Naive thymus-derived CD8-positive, alpha-beta T cell (primary cell): ENCODE measurements at regions not wholly inside any gene's neighbourhood (a gene's known extent, or its start where the extent isn't known, plus 50 kb on each side); places are given as distances from the start of the nearest gene placed in this dataset.

Source experiments
- ATAC-seq, 2 donors: fragments of 150-1000 bp; cut with Tn5 transposase in 1 of 2; sonication (Bioruptor Pico), chemical (Tn5 transposase) in 1 of 2; 1 replicate in 1 of 2; 2 replicates in 1 of 2; pipeline ENCODE4 v1.10.0; 2021; ENCODE audit warnings: mild to moderate bottlenecking in 2 of 2, moderate library complexity in 2 of 2
- POLR2A ChIA-PET: fragments of 350-600 bp; sonication (Branson Sonifier 250); formaldehyde crosslinking; loops from one replicate; lab custom pipeline; 2021; ENCODE audit warnings: antibody characterized with exemption; lab: Charles Lee
- DNase-seq, 10 donors: peaks; one replicate each; pipeline versions ENCODE4 v3.0.0 to v3.0.0-alpha.2; 2020 to 2022
- H3K27ac Mint-ChIP-seq, 10 donors: one replicate each; pipeline ENCODE4 v1.8.0; 2020 to 2022; ENCODE audit warnings: mild to moderate bottlenecking in 10 of 10, mixed read lengths in 10 of 10, moderate library complexity in 4 of 10, inconsistent platforms in 1 of 10
- H3K27me3 Mint-ChIP-seq, 5 donors: one replicate each; pipeline ENCODE4 v1.8.0; 2021 to 2022; ENCODE audit warnings: mixed read lengths in 5 of 5
- H3K36me3 Mint-ChIP-seq, 3 donors: one replicate each; pipeline ENCODE4 v1.8.0; 2020 to 2022; ENCODE audit warnings: mixed read lengths in 3 of 3, mild to moderate bottlenecking in 2 of 3, inconsistent platforms in 1 of 3
- H3K4me1 Mint-ChIP-seq, 4 donors: one replicate each; pipeline ENCODE4 v1.8.0; 2021 to 2022; ENCODE audit warnings: mixed read lengths in 4 of 4
- H3K4me3 Mint-ChIP-seq, 10 donors: one replicate each; pipeline ENCODE4 v1.8.0; 2020 to 2022; ENCODE audit warnings: mild to moderate bottlenecking in 10 of 10, mixed read lengths in 10 of 10, moderate library complexity in 6 of 10, inconsistent platforms in 1 of 10
- H3K9me3 Mint-ChIP-seq, 9 donors: one replicate each; pipeline ENCODE4 v1.8.0; 2020 to 2022; ENCODE audit warnings: mixed read lengths in 9 of 9, mild to moderate bottlenecking in 3 of 9, inconsistent platforms in 1 of 9, moderate library complexity in 1 of 9

GRCh38 chr18:67621906-67622305, 105.4 kb upstream of the DSEL start:
- no peak for DNase-seq
- H3K27ac Mint-ChIP-seq, result no peak overlapping the region
- H3K27me3 Mint-ChIP-seq, result peaks cover 0 to 2% (median 0%) of the 10 kb centered on the region in 5 donors
- ATAC-seq, result no peak
- POLR2A ChIA-PET, result no interaction called here
- H3K9me3 Mint-ChIP-seq, result no peaks in the 10 kb centered on the region
- peaks cover 0 to 1% (median 0%) of the 10 kb centered on the region in 3 donors for H3K36me3 Mint-ChIP-seq
- no peaks in the 10 kb centered on the region for H3K4me1 Mint-ChIP-seq
- H3K4me3 Mint-ChIP-seq, result no peak overlapping the region

- Mint-ChIP-seq H3K4me3 (no peak overlapping the region), H3K9me3 (no peaks in the 10 kb centered on the region), H3K4me1 (no peaks in the 10 kb centered on the region), H3K36me3 (peaks cover 0 to 1% (median 0%) of the 10 kb centered on the region in 3 donors), H3K27ac (no peak overlapping the region), H3K27me3 (peaks cover 0 to 2% (median 0%) of the 10 kb centered on the region in 5 donors)
- POLR2A ChIA-PET, result no interaction called here
- ATAC-seq (no peak), DNase-seq (no peak)
Observed at GRCh38 chr18:67621049-67621713, 104.7 kb upstream of the DSEL start.

GRCh38 chr18:67618061-67618460, 101.5 kb upstream of the DSEL start:
- no peak for ATAC-seq
- DNase-seq, result no peak
- Mint-ChIP-seq H3K27me3 (peaks cover 0 to 2% (median 0%) of the 10 kb centered on the region in 5 donors), H3K36me3 (no peaks in the 10 kb centered on the region), H3K4me1 (no peaks in the 10 kb centered on the region), H3K27ac (no peak overlapping the region), H3K9me3 (no peaks in the 10 kb centered on the region), H3K4me3 (no peak overlapping the region)
- POLR2A ChIA-PET, result no interaction called here

GRCh38 chr18:67615876-67616275, 99.4 kb upstream of the DSEL start:
- Mint-ChIP-seq H3K4me1 (no peaks in the 10 kb centered on the region), H3K27me3 (no peaks in the 10 kb centered on the region), H3K9me3 (no peaks in the 10 kb centered on the region), H3K4me3 (no peak overlapping the region), H3K27ac (no peak overlapping the region), H3K36me3 (no peaks in the 10 kb centered on the region)
- ATAC-seq (no peak), DNase-seq (no peak)
- POLR2A ChIA-PET, result no interaction called here

- Mint-ChIP-seq H3K4me3 (no peak overlapping the region), H3K4me1 (no peaks in the 10 kb centered on the region), H3K27ac (no peak overlapping the region), H3K36me3 (no peaks in the 10 kb centered on the region), H3K27me3 (no peaks in the 10 kb centered on the region), H3K9me3 (no peaks in the 10 kb centered on the region)
- ATAC-seq (no peak), DNase-seq (no peak)
- POLR2A ChIA-PET, result no interaction called here
Observed at GRCh38 chr18:67613731-67614130, 97.2 kb upstream of the DSEL start.

- POLR2A ChIA-PET, result no interaction called here
- ATAC-seq (no peak), DNase-seq (no peak)
- Mint-ChIP-seq H3K9me3 (no peaks in the 10 kb centered on the region), H3K4me1 (no peaks in the 10 kb centered on the region), H3K4me3 (no peak overlapping the region), H3K27ac (no peak overlapping the region), H3K36me3 (no peaks in the 10 kb centered on the region), H3K27me3 (no peaks in the 10 kb centered on the region)
Observed at GRCh38 chr18:67612281-67612680, 95.8 kb upstream of the DSEL start.

GRCh38 chr18:67608615-67609273, 92.2 kb upstream of the DSEL start:
- POLR2A ChIA-PET, result no interaction called here
- Mint-ChIP-seq H3K4me3 (no peak overlapping the region), H3K9me3 (peaks cover 0 to 6% (median 0%) of the 10 kb centered on the region in 9 donors), H3K36me3 (no peaks in the 10 kb centered on the region), H3K4me1 (no peaks in the 10 kb centered on the region), H3K27me3 (no peaks in the 10 kb centered on the region), H3K27ac (no peak overlapping the region)
- DNase-seq, result no peak
- ATAC-seq, result no peak

- Mint-ChIP-seq H3K4me1 (no peaks in the 10 kb centered on the region), H3K27ac (no peak overlapping the region), H3K36me3 (peaks cover 0 to 3% (median 0%) of the 10 kb centered on the region in 3 donors), H3K27me3 (no peaks in the 10 kb centered on the region), H3K9me3 (peaks cover 0 to 10% (median 0%) of the 10 kb centered on the region in 9 donors), H3K4me3 (no peak overlapping the region)
- ATAC-seq, result no peak
- DNase-seq, result no peak
- POLR2A ChIA-PET, result no interaction called here
Observed at GRCh38 chr18:67608191-67608590, 91.7 kb upstream of the DSEL start.

GRCh38 chr18:67600181-67601180, 84.0 kb upstream of the DSEL start:
- Mint-ChIP-seq H3K36me3 (peaks cover 0 to 15% (median 0%) of the 10 kb centered on the region in 3 donors), H3K4me1 (peaks cover 0 to 3% (median 0%) of the 10 kb centered on the region in 4 donors), H3K27ac (no peak overlapping the region), H3K4me3 (no peak overlapping the region), H3K27me3 (peaks cover 0 to 3% (median 0%) of the 10 kb centered on the region in 5 donors), H3K9me3 (peaks cover 0 to 17% (median 3%) of the 10 kb centered on the region in 9 donors)
- POLR2A ChIA-PET, result no interaction called here
- no peak for ATAC-seq
- no peak for DNase-seq

- H3K4me3 Mint-ChIP-seq, result no peak overlapping the region
- H3K27ac Mint-ChIP-seq, result no peak overlapping the region
- H3K9me3 Mint-ChIP-seq, result peaks cover 0 to 15% (median 8%) of the 10 kb centered on the region in 9 donors
- peaks cover 0 to 3% (median 0%) of the 10 kb centered on the region in 4 donors for H3K4me1 Mint-ChIP-seq
- POLR2A ChIA-PET, result no interaction called here
- DNase-seq, result no peak
- H3K27me3 Mint-ChIP-seq, result peaks cover 0 to 3% (median 0%) of the 10 kb centered on the region in 5 donors
- ATAC-seq, result no peak
- H3K36me3 Mint-ChIP-seq, result peaks cover 0 to 22% (median 2%) of the 10 kb centered on the region in 3 donors
Observed at GRCh38 chr18:67599277-67599676, 82.8 kb upstream of the DSEL start.

- DNase-seq (no peak), ATAC-seq (no peak)
- Mint-ChIP-seq H3K27ac (no peak overlapping the region), H3K9me3 (peaks cover 0 to 12% (median 7%) of the 10 kb centered on the region in 9 donors), H3K36me3 (peaks cover 0 to 15% (median 2%) of the 10 kb centered on the region in 3 donors), H3K4me1 (peaks cover 0 to 3% (median 0%) of the 10 kb centered on the region in 4 donors), H3K4me3 (no peak overlapping the region), H3K27me3 (peaks cover 0 to 3% (median 0%) of the 10 kb centered on the region in 5 donors)
- POLR2A ChIA-PET, result no interaction called here
Observed at GRCh38 chr18:67597759-67598158, 81.2 kb upstream of the DSEL start.

GRCh38 chr18:67596003-67596402, 79.5 kb upstream of the DSEL start:
- Mint-ChIP-seq H3K4me1 (no peaks in the 10 kb centered on the region), H3K36me3 (peaks cover 0 to 11% (median 2%) of the 10 kb centered on the region in 3 donors), H3K27me3 (peaks cover 0 to 3% (median 0%) of the 10 kb centered on the region in 5 donors), H3K9me3 (peaks cover 0 to 12% (median 7%) of the 10 kb centered on the region in 9 donors), H3K27ac (no peak overlapping the region), H3K4me3 (no peak overlapping the region)
- POLR2A ChIA-PET, result no interaction called here
- ATAC-seq, result no peak
- DNase-seq, result no peak
